ENCODE measurements at regions not wholly inside any gene's neighbourhood (a gene's known extent, or its start where the extent isn't known, plus 50 kb on each side); places are given as distances from the start of the nearest gene placed in this dataset.

DNA sequence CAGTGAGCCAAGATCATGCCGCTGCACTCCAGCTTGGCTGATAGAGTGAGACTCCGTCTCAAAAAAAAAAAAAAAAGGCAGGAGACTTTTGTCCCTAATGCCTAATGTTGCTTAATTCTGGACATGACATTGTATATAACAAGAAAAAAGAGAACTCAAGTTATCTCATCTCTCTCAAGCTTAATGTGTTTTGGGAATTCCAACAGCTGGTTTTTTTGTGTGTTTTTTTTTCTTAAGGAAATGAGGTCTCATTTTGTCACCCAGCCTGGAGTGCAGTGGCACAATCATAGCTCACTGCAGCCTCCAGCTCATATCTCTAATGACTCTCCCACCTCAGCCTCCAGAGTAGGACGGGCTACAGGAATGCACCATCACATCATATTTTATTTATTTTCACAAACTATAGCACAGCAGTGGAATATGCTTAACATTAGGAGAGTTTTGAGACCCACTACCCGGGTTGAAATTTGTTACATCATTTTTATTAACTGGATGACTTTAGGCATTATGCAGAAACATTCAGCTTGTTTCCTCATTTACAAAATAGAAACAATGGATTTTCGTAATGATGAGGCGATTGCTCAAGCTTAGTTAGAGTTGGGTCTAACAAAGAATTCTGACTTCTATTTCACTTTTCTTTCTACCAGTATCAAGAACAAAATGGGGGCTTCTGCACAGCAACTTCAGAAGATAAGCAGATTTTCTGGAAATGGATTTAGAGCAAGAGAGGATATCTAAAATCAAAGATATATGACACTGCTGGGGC, 104.1 kb upstream of the BTN3A2 start:
- peaks cover 42% of the 10 kb centered on the region for H3K4me1 ChIP-seq
- DNase-seq = no peak
- no TSS peak for BruUV-seq (replicated peaks)
- ChIA-PET CTCF (no interaction called here), POLR2A (interaction anchor here (1.6 to 6.4 kb wide), 3 partner anchors 10 to 44 kb away, joined by 9 to 107 read pairs (median 14); a partner anchor contains a TSS)
- TF ChIP-seq, protein P1, sequence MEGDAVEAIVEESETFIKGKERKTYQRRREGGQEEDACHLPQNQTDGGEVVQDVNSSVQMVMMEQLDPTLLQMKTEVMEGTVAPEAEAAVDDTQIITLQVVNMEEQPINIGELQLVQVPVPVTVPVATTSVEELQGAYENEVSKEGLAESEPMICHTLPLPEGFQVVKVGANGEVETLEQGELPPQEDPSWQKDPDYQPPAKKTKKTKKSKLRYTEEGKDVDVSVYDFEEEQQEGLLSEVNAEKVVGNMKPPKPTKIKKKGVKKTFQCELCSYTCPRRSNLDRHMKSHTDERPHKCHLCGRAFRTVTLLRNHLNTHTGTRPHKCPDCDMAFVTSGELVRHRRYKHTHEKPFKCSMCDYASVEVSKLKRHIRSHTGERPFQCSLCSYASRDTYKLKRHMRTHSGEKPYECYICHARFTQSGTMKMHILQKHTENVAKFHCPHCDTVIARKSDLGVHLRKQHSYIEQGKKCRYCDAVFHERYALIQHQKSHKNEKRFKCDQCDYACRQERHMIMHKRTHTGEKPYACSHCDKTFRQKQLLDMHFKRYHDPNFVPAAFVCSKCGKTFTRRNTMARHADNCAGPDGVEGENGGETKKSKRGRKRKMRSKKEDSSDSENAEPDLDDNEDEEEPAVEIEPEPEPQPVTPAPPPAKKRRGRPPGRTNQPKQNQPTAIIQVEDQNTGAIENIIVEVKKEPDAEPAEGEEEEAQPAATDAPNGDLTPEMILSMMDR (IDR thresholded peaks at IDR 0.05; ENCODE audit: insufficient read depth in 1 of 2, low read depth in 1 of 2, low read length in 1 of 2, severe bottlenecking in 1 of 2, unreplicated experiment in 1 of 2) = no peak
- H3K4me3 ChIP-seq (ENCODE audit: low read depth, low read length) = no peak overlapping the region
- Mint-ChIP-seq H3K9me3 (ENCODE audit: unreplicated experiment) (no peaks in the 10 kb centered on the region), H3K36me3 (ENCODE audit: insufficient read depth, unreplicated experiment) (peaks cover 46% of the 10 kb centered on the region), H3K27me3 (ENCODE audit: insufficient read depth, unreplicated experiment) (no peaks in the 10 kb centered on the region), H3K4me3 (ENCODE audit: unreplicated experiment) (no peak overlapping the region), H3K4me1 (ENCODE audit: low read depth, unreplicated experiment) (peaks cover 42% of the 10 kb centered on the region), H3K27ac (ENCODE audit: unreplicated experiment) (peak overlapping the region; percentile 50)
- H3K9me3 ChIP-seq = no peaks in the 10 kb centered on the region
- no peaks in the 10 kb centered on the region for H3K27me3 ChIP-seq (replicated peaks; ENCODE audit: control insufficient read depth, insufficient read depth, low read length)
- peaks cover 2% of the 10 kb centered on the region for H3K36me3 ChIP-seq (ENCODE audit: control insufficient read depth, insufficient read depth, low read length)
- intact Hi-C loops (cut with micrococcal nuclease; ENCODE audit: unreplicated experiment) = no loop called here

DNA sequence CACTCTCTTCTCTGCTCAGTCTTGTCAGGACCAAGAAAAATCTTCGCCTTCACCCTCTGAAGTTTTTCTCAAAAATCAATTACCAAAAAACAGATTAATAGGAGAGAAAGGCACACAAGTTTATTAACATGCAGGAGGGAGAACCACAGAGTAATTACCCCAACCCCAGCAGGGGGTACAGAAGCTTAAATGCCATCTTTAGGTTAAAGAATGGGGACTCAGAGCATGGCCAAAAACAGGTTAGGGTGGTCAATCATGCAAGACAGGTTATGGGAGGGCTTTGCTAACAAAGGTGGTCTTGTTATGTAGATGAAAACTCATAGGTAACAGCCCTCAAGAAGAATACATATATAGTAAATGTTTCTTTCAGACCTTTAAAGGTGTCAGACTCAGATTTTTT, 100.5 kb upstream of the BTN3A2 start:
- CTCF ChIA-PET = no interaction called here
- POLR2A ChIA-PET = interaction anchor here (0.5 to 1.3 kb wide), 2 partner anchors 8 to 48 kb away, joined by 3 to 4 read pairs; a partner anchor contains a TSS
- H3K27ac Mint-ChIP-seq (ENCODE audit: unreplicated experiment) = no peak overlapping the region
- H3K36me3 ChIP-seq (ENCODE audit: control insufficient read depth, insufficient read depth, low read length) = no peaks in the 10 kb centered on the region; the same call in 1 of the 2 replicates
- no peaks in the 10 kb centered on the region for H3K27me3 ChIP-seq (replicated peaks; ENCODE audit: control insufficient read depth, insufficient read depth, low read length)
- peaks cover 45% of the 10 kb centered on the region for H3K36me3 Mint-ChIP-seq (ENCODE audit: insufficient read depth, unreplicated experiment)
- peaks cover 26% of the 10 kb centered on the region for H3K4me1 ChIP-seq
- H3K4me1 Mint-ChIP-seq (ENCODE audit: low read depth, unreplicated experiment) = peaks cover 36% of the 10 kb centered on the region
- DNase-seq = no peak
- TF ChIP-seq, protein P1 (IDR thresholded peaks at IDR 0.05; ENCODE audit: insufficient read depth in 1 of 2, low read depth in 1 of 2, low read length in 1 of 2, severe bottlenecking in 1 of 2, unreplicated experiment in 1 of 2) = no peak
- no peak overlapping the region for H3K4me3 ChIP-seq (ENCODE audit: low read depth, low read length)
- no TSS peak for BruUV-seq (replicated peaks)
- no peak overlapping the region for H3K4me3 Mint-ChIP-seq (ENCODE audit: unreplicated experiment)
- intact Hi-C loops (cut with micrococcal nuclease; ENCODE audit: unreplicated experiment) = no loop called here
- H3K9me3 Mint-ChIP-seq (ENCODE audit: unreplicated experiment) = no peaks in the 10 kb centered on the region
- no peaks in the 10 kb centered on the region for H3K27me3 Mint-ChIP-seq (ENCODE audit: insufficient read depth, unreplicated experiment)
- no peaks in the 10 kb centered on the region for H3K9me3 ChIP-seq

DNA sequence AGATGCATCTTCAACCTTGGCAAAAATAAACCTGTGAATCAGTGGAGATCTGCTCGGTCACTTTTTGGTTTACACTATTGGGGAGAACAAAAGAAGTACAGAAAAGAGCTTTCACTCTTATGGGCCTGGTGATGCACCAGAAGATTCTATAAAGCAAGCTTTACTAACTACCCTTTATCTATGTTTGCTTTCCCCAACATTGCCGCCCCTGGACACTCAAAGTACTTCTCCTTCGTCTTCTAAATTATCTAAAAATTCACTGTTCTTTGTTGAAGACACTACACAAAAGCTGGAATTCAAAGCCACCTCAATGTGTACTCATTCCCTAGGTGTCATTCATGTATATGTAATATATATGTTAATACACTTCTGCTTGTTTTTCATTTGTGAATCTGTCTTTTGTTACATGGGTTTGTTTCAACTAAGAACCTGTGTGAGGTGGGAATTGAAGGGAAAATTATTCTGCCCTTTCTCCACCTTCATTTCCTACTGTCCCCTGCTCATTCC, 97.9 kb upstream of the BTN3A2 start:
- intact Hi-C loops (cut with micrococcal nuclease; ENCODE audit: unreplicated experiment) = no loop called here
- Mint-ChIP-seq H3K36me3 (ENCODE audit: insufficient read depth, unreplicated experiment) (peaks cover 26% of the 10 kb centered on the region), H3K27me3 (ENCODE audit: insufficient read depth, unreplicated experiment) (no peaks in the 10 kb centered on the region), H3K9me3 (ENCODE audit: unreplicated experiment) (no peaks in the 10 kb centered on the region), H3K4me1 (ENCODE audit: low read depth, unreplicated experiment) (peaks cover 19% of the 10 kb centered on the region), H3K4me3 (ENCODE audit: unreplicated experiment) (peak overlapping the region; percentile 4), H3K27ac (ENCODE audit: unreplicated experiment) (peak overlapping the region; percentile 74)
- BruUV-seq (replicated peaks) = no TSS peak
- ChIA-PET POLR2A (interaction anchor here (1.0 to 2.2 kb wide), 4 partner anchors 10 to 50 kb away, joined by 4 to 11 read pairs (median 4); a partner anchor contains a TSS), CTCF (interaction anchor here (0.6 kb wide), 1 partner anchor 1514 kb away, joined by 3 read pairs; no protein-coding TSS in a partner anchor)
- Histone ChIP-seq H3K4me3 (ENCODE audit: low read depth, low read length) (no peak overlapping the region), H3K9me3 (no peaks in the 10 kb centered on the region), H3K36me3 (ENCODE audit: control insufficient read depth, insufficient read depth, low read length) (no peaks in the 10 kb centered on the region), H3K4me1 (peaks cover 19% of the 10 kb centered on the region), H3K27me3 (replicated peaks; ENCODE audit: control insufficient read depth, insufficient read depth, low read length) (no peaks in the 10 kb centered on the region)
- DNase-seq = no peak
- TF ChIP-seq, protein P1 (IDR thresholded peaks at IDR 0.05; ENCODE audit: insufficient read depth in 1 of 2, low read depth in 1 of 2, low read length in 1 of 2, severe bottlenecking in 1 of 2, unreplicated experiment in 1 of 2) = peak in 1 of 2 experiments; percentile 28

Data from Caco-2 (cell line).